ENCODE measurements at regions not wholly inside any gene's neighbourhood (a gene's known extent, or its start where the extent isn't known, plus 50 kb on each side); places are given as distances from the start of the nearest gene placed in this dataset.

- H3K4me3 ChIP-seq (replicated peaks in 1 of 2; ENCODE audit: low read depth in 1 of 2, low read length in 2 of 2) = no peak overlapping the region
- ChIA-PET RAD21 (ENCODE audit: low non-redundant PET in 1 of 2, low total read pairs in 2 of 2, uncharacterized antibody in 2 of 2, unreplicated experiment in 2 of 2) (no interaction called here), CTCF (no interaction called here), POLR2A (no interaction called here)
- intact Hi-C loops (cut with micrococcal nuclease) = no loop called here
- no peak overlapping the region for H3K9ac ChIP-seq (ENCODE audit: low read length)
- H3K4me1 ChIP-seq (ENCODE audit: control insufficient read depth in 1 of 2, insufficient read depth in 2 of 2, low read length in 2 of 2) = no peaks in the 10 kb centered on the region
- no peak overlapping the region for H3K27ac ChIP-seq (ENCODE audit: low read depth, low read length)
- no peaks in the 10 kb centered on the region for H4K20me1 ChIP-seq (ENCODE audit: insufficient read depth)
- no peak for ATAC-seq
- peaks cover 42% of the 10 kb centered on the region for H3K27me3 ChIP-seq (ENCODE audit: insufficient read depth, low read length)
- BruUV-seq (replicated peaks) = no TSS peak
- H2AFZ ChIP-seq (ENCODE audit: low read depth, low read length, poor library complexity, severe bottlenecking) = no peak overlapping the region
- H3K9me2 ChIP-seq (ENCODE audit: insufficient read depth) = no peaks in the 10 kb centered on the region
- no peak overlapping the region for H3K4me2 ChIP-seq (ENCODE audit: low read length)
- H3K79me2 ChIP-seq (ENCODE audit: insufficient read depth, low read length) = no peaks in the 10 kb centered on the region
- H3K36me3 ChIP-seq (ENCODE audit: control insufficient read depth in 1 of 2, insufficient read depth in 2 of 2, low read length in 2 of 2) = no peaks in the 10 kb centered on the region
- TF ChIP-seq YY1 (IDR thresholded peaks at IDR 0.05; ENCODE audit: extremely low read depth, insufficient replicate concordance, low read depth, low read length) (no peak), ZFX (IDR thresholded peaks at IDR 0.05) (no peak), FOSL1 (IDR thresholded peaks at IDR 0.05; ENCODE audit: low read depth) (no peak), MAX (IDR thresholded peaks at IDR 0.05) (no peak), JUND (IDR thresholded peaks at IDR 0.05) (no peak), ELF1 (IDR thresholded peaks at IDR 0.05; ENCODE audit: borderline replicate concordance, low read depth) (no peak), REST (IDR thresholded peaks at IDR 0.05; ENCODE audit: low read depth) (no peak), ATF3 (IDR thresholded peaks at IDR 0.05) (no peak)
- no peak for DNase-seq (ENCODE audit: low read depth, low spot score)
- H3K9me3 ChIP-seq (ENCODE audit: control insufficient read depth in 1 of 2, insufficient read depth in 1 of 2, low read depth in 1 of 2, low read length in 2 of 2) = no peaks in the 10 kb centered on the region
Observed at GRCh38 chr21:36545776-36546511, 66.0 kb upstream of the CLDN14 start.
